GM23248 (cell line): ENCODE measurements at regions not wholly inside any gene's neighbourhood (a gene's known extent, or its start where the extent isn't known, plus 50 kb on each side); places are given as distances from the start of the nearest gene placed in this dataset.

Experiments used
- DNase-seq: peaks from one replicate; pipeline ENCODE4 v3.0.0-alpha.2; 2015
- H2AFZ ChIP-seq: fragments of 200-600 bp; sonication (generic); 2 replicates; pipeline ENCODE4 v1.6.1; 2016; ENCODE audit warnings: antibody characterized with exemption
- H3F3A ChIP-seq: fragments of 200-600 bp; sonication (generic); 2 replicates; pipeline ENCODE4 v1.6.1; 2016; ENCODE audit warnings: mild to moderate bottlenecking, antibody characterized with exemption, mixed run types; ENCODE audit not compliant: insufficient read depth
- H3K27ac ChIP-seq: fragments of 200-600 bp; sonication (generic); 2 replicates; pipeline ENCODE4 v1.5.1; 2016; ENCODE audit warnings: mild to moderate bottlenecking
- H3K27me3 ChIP-seq: fragments of 200-600 bp; sonication (generic); replicated peaks from 2 replicates; pipeline ENCODE4 v1.6.1; 2016; ENCODE audit warnings: mild to moderate bottlenecking; ENCODE audit not compliant: insufficient read depth
- H3K36me3 ChIP-seq: fragments of 200-600 bp; sonication (generic); 2 replicates; pipeline ENCODE4 v1.6.1; 2016; ENCODE audit warnings: low read depth, mild to moderate bottlenecking
- H3K4me1 ChIP-seq: fragments of 200-600 bp; sonication (generic); 2 replicates; pipeline ENCODE4 v1.6.1; 2016; ENCODE audit warnings: mild to moderate bottlenecking; ENCODE audit not compliant: insufficient read depth
- H3K4me2 ChIP-seq: fragments of 200-600 bp; sonication (generic); one replicate; pipeline ENCODE4 v1.6.1; 2016; ENCODE audit warnings: mild to moderate bottlenecking; ENCODE audit not compliant: unreplicated experiment
- H3K4me3 ChIP-seq: fragments of 200-600 bp; sonication (generic); 2 replicates; pipeline ENCODE4 v1.5.1; 2016; ENCODE audit warnings: mild to moderate bottlenecking
- H3K79me2 ChIP-seq: fragments of 200-600 bp; sonication (generic); 2 replicates; pipeline ENCODE4 v1.6.1; 2016; ENCODE audit warnings: mild to moderate bottlenecking; ENCODE audit not compliant: insufficient read depth
- H3K9ac ChIP-seq: fragments of 200-600 bp; sonication (generic); 2 replicates; pipeline ENCODE4 v1.6.1; 2016; ENCODE audit warnings: mild to moderate bottlenecking
- H3K9me2 ChIP-seq: fragments of 200-600 bp; sonication (generic); 2 replicates; pipeline ENCODE4 v1.6.1; 2016; ENCODE audit warnings: mixed run types, mild to moderate bottlenecking, moderate library complexity; ENCODE audit not compliant: insufficient read depth
- H3K9me3 ChIP-seq: fragments of 200-600 bp; sonication (generic); one replicate; pipeline ENCODE4 v1.6.1; 2017; ENCODE audit warnings: low read depth
- H4K20me1 ChIP-seq: fragments of 200-600 bp; sonication (generic); 2 replicates; pipeline ENCODE4 v1.6.0; 2016; ENCODE audit not compliant: insufficient read depth
- EZH2 ChIP-seq: fragments of 200-600 bp; sonication (generic); IDR thresholded peaks from 2 replicates; pipeline ENCODE4 v1.6.1; 2018; ENCODE audit warnings: antibody characterized with exemption, mild to moderate bottlenecking; ENCODE audit not compliant: insufficient read depth, poor library complexity, severe bottlenecking
- EZH2phosphoT487 ChIP-seq: fragments of 200-600 bp; sonication (generic); IDR thresholded peaks from 2 replicates; pipeline ENCODE4 v1.6.1; 2018; ENCODE audit warnings: antibody characterized with exemption, moderate library complexity, mild to moderate bottlenecking, low read depth; ENCODE audit not compliant: insufficient read depth
- WGBS, 2 experiments: methylation state at CpG; one replicate each; pipeline ENCODE4 v1.1.6; 2015 to 2017; ENCODE audit warnings: low lambda C conversion rate in 2 of 2, low coverage in 1 of 2; ENCODE audit errors: missing lambda C conversion rate in 2 of 2; 5-methylcytosine and 5-hydroxymethylcytosine counted together
- in situ Hi-C: fragments of 300-500 bp; cut with MboI; formaldehyde crosslinking; loops from 2 replicates; pipeline ENCODE4 v1.15.0; 2020

GRCh38 chr12:13289653-13290289 lies 93.2 kb downstream of the EMP1 start:
- no peak for TF ChIP-seq EZH2phosphoT487
- TF ChIP-seq EZH2 = no peak
- no peaks in the 10 kb centered on the region for H3K9me2 ChIP-seq
- no peaks in the 10 kb centered on the region for H4K20me1 ChIP-seq
- no peaks in the 10 kb centered on the region for H3K79me2 ChIP-seq
- peak; percentile 28 for DNase-seq
- H2AFZ ChIP-seq = no peak overlapping the region
- H3K4me1 ChIP-seq = no peaks in the 10 kb centered on the region
- H3K9me3 ChIP-seq = no peaks in the 10 kb centered on the region
- no peaks in the 10 kb centered on the region for H3K36me3 ChIP-seq
- no peaks in the 10 kb centered on the region; the same call in 1 of the 2 replicates for H3K27me3 ChIP-seq
- H3K9ac ChIP-seq = no peak overlapping the region
- no peaks in the 10 kb centered on the region for H3F3A ChIP-seq
- in situ Hi-C loops = loop anchor here (25.0 kb wide), 1 partner anchor 373 kb away; no protein-coding TSS in a partner anchor
- no peak overlapping the region for H3K4me2 ChIP-seq
- no peak overlapping the region for H3K27ac ChIP-seq
- no peak overlapping the region for H3K4me3 ChIP-seq

GRCh38 chr12:13288937-13289652 lies 92.6 kb downstream of the EMP1 start:
- H3K79me2 ChIP-seq = no peaks in the 10 kb centered on the region
- no peak overlapping the region for H3K9ac ChIP-seq
- H3K27ac ChIP-seq = no peak overlapping the region
- no peak overlapping the region for H3K4me3 ChIP-seq
- H4K20me1 ChIP-seq = no peaks in the 10 kb centered on the region
- no peaks in the 10 kb centered on the region for H3K4me1 ChIP-seq
- H3K9me3 ChIP-seq = no peaks in the 10 kb centered on the region
- no peaks in the 10 kb centered on the region for H3K36me3 ChIP-seq
- H3K4me2 ChIP-seq = no peak overlapping the region
- no peaks in the 10 kb centered on the region for H3F3A ChIP-seq
- no peaks in the 10 kb centered on the region for H3K9me2 ChIP-seq
- TF ChIP-seq EZH2 = no peak
- TF ChIP-seq EZH2phosphoT487 = no peak
- peak; percentile 17 for DNase-seq
- in situ Hi-C loops = loop anchor here (25.0 kb wide), 1 partner anchor 373 kb away; no protein-coding TSS in a partner anchor
- WGBS, 2 experiments = 12 to 13% methylated on average over 11 of the region's 11 CpGs
- peaks cover under 1% of the 10 kb centered on the region for H3K27me3 ChIP-seq
- no peak overlapping the region for H2AFZ ChIP-seq

GRCh38 chr12:13288501-13288900 lies 92.0 kb downstream of the EMP1 start:
- WGBS, 2 experiments = 8 to 20% methylated on average over 1 of the region's 1 CpG
- H2AFZ ChIP-seq = no peak overlapping the region
- H3K4me3 ChIP-seq = no peak overlapping the region
- in situ Hi-C loops = loop anchor here (25.0 kb wide), 1 partner anchor 374 kb away; no protein-coding TSS in a partner anchor
- no peaks in the 10 kb centered on the region for H3K36me3 ChIP-seq
- H3K27ac ChIP-seq = no peak overlapping the region
- no peaks in the 10 kb centered on the region for H3K79me2 ChIP-seq
- no peaks in the 10 kb centered on the region for H3K9me3 ChIP-seq
- peaks cover 7% of the 10 kb centered on the region for H3K27me3 ChIP-seq
- no peak overlapping the region for H3K9ac ChIP-seq
- H3K9me2 ChIP-seq = no peaks in the 10 kb centered on the region
- no peaks in the 10 kb centered on the region for H3F3A ChIP-seq
- no peak for TF ChIP-seq EZH2phosphoT487
- TF ChIP-seq EZH2 = no peak
- H3K4me1 ChIP-seq = no peaks in the 10 kb centered on the region
- DNase-seq = no peak
- H4K20me1 ChIP-seq = no peaks in the 10 kb centered on the region
- H3K4me2 ChIP-seq = no peak overlapping the region

GRCh38 chr12:13283867-13284266 lies 87.3 kb downstream of the EMP1 start:
- no peaks in the 10 kb centered on the region for H3K36me3 ChIP-seq
- in situ Hi-C loops = loop anchor here (25.0 kb wide), 1 partner anchor 378 kb away; no protein-coding TSS in a partner anchor
- H3K4me2 ChIP-seq = no peak overlapping the region
- H3K79me2 ChIP-seq = no peaks in the 10 kb centered on the region
- no peak for TF ChIP-seq EZH2
- TF ChIP-seq EZH2phosphoT487 = no peak
- DNase-seq = no peak
- H2AFZ ChIP-seq = no peak overlapping the region
- no peaks in the 10 kb centered on the region for H3K9me3 ChIP-seq
- no peak overlapping the region for H3K9ac ChIP-seq
- H3K4me1 ChIP-seq = no peaks in the 10 kb centered on the region
- H3K27me3 ChIP-seq = peaks cover 32% of the 10 kb centered on the region
- no peaks in the 10 kb centered on the region for H3K9me2 ChIP-seq
- no peaks in the 10 kb centered on the region for H4K20me1 ChIP-seq
- no peak overlapping the region for H3K27ac ChIP-seq
- H3F3A ChIP-seq = no peaks in the 10 kb centered on the region
- no peak overlapping the region for H3K4me3 ChIP-seq
